Endodermal cell (in vitro differentiated cells): ENCODE measurements at regions not wholly inside any gene's neighbourhood (a gene's known extent, or its start where the extent isn't known, plus 50 kb on each side); places are given as distances from the start of the nearest gene placed in this dataset.

ENCODE experiments used
- DNase-seq: peaks from one replicate; pipeline ENCODE4 v3.0.0-alpha.2; 2017
- H3K27ac ChIP-seq: 2 replicates; pipeline ENCODE4 v1.5.1; 2013; ENCODE audit warnings: mild to moderate bottlenecking, low read depth, low read length, moderate library complexity
- H3K27me3 ChIP-seq: 2 replicates; pipeline ENCODE4 v1.6.1; 2013; ENCODE audit warnings: mild to moderate bottlenecking, low read length, moderate library complexity; ENCODE audit not compliant: insufficient read depth, control insufficient read depth, poor library complexity, severe bottlenecking
- H3K36me3 ChIP-seq: 2 replicates; pipeline ENCODE4 v1.7.0; 2013; ENCODE audit warnings: mild to moderate bottlenecking, low read length, moderate library complexity; ENCODE audit not compliant: control insufficient read depth, insufficient read depth
- H3K4me1 ChIP-seq: one replicate; pipeline ENCODE4 v1.7.0; 2013; ENCODE audit warnings: low read length; ENCODE audit not compliant: control insufficient read depth, insufficient read depth
- H3K4me3 ChIP-seq: 2 replicates; pipeline ENCODE4 v1.5.1; 2013; ENCODE audit warnings: mild to moderate bottlenecking, low read length, moderate library complexity
- H3K9ac ChIP-seq: 2 replicates; pipeline ENCODE4 v1.6.1; 2013; ENCODE audit warnings: mild to moderate bottlenecking, low read length, moderate library complexity; ENCODE audit not compliant: poor library complexity, severe bottlenecking; ENCODE audit errors: extremely low read depth
- H3K9me3 ChIP-seq: 2 replicates; pipeline ENCODE4 v1.6.1; 2013; ENCODE audit warnings: mild to moderate bottlenecking, low read length, moderate library complexity; ENCODE audit not compliant: control insufficient read depth
- H3K27ac Mint-ChIP-seq: 2 replicates; pipeline ENCODE4 v1.8.0; 2020; ENCODE audit warnings: mixed read lengths
- H3K27me3 Mint-ChIP-seq: 2 replicates; pipeline ENCODE4 v1.8.0; 2021; ENCODE audit warnings: mild to moderate bottlenecking, mixed read lengths; ENCODE audit not compliant: insufficient read depth
- H3K36me3 Mint-ChIP-seq: 2 replicates; pipeline ENCODE4 v1.8.0; 2020; ENCODE audit warnings: low read depth, mixed read lengths
- H3K4me1 Mint-ChIP-seq: 2 replicates; pipeline ENCODE4 v1.8.0; 2020; ENCODE audit warnings: mixed read lengths
- H3K4me3 Mint-ChIP-seq: 2 replicates; pipeline ENCODE4 v1.8.0; 2020; ENCODE audit warnings: mild to moderate bottlenecking, moderate library complexity, mixed read lengths
- H3K9me3 Mint-ChIP-seq: 2 replicates; pipeline ENCODE4 v1.8.0; 2020; ENCODE audit warnings: mild to moderate bottlenecking, mixed read lengths
- CTCF ChIP-seq: fragments of 200-600 bp; sonication (generic); conservative IDR thresholded peaks from 2 replicates; pipeline ENCODE4 v1.5.0; 2021; ENCODE audit warnings: antibody characterized with exemption, mild to moderate bottlenecking
- WGBS, 2 experiments: methylation state at CpG; one replicate each; pipeline versions ENCODE4 v1.1.5 to v1.1.7; 2013; ENCODE audit warnings: missing lambda C conversion rate in 2 of 2, mixed read lengths in 1 of 2; ENCODE audit not compliant: insufficient coverage in 1 of 2, insufficient read length in 1 of 2; 5-methylcytosine and 5-hydroxymethylcytosine counted together

- H3K27me3 Mint-ChIP-seq: peaks cover 2% of the 10 kb centered on the region
- H3K9me3 Mint-ChIP-seq: no peaks in the 10 kb centered on the region
- Histone ChIP-seq H3K4me1 (peaks cover 18% of the 10 kb centered on the region), H3K27ac (no peak overlapping the region), H3K9me3 (peaks cover 4% of the 10 kb centered on the region), H3K27me3 (no peaks in the 10 kb centered on the region), H3K4me3 (no peak overlapping the region), H3K9ac (no peak overlapping the region), H3K36me3 (no peaks in the 10 kb centered on the region)
- H3K27ac Mint-ChIP-seq: no peak overlapping the region
- no peak for TF ChIP-seq CTCF
- H3K36me3 Mint-ChIP-seq: no peaks in the 10 kb centered on the region
- H3K4me3 Mint-ChIP-seq: no peak overlapping the region
- peak; percentile 39 for DNase-seq
- peaks cover 31% of the 10 kb centered on the region for H3K4me1 Mint-ChIP-seq
- WGBS, 2 experiments: 96 to 97% methylated on average over 2 of the region's 2 CpGs
Observed at GRCh38 chr3:170697131-170697530, 111.3 kb upstream of the SLC7A14 start.

- WGBS, 2 experiments: 90 to 97% methylated on average over 2 to 3 of the region's 3 CpGs
- Histone ChIP-seq H3K9me3 (no peaks in the 10 kb centered on the region), H3K9ac (no peak overlapping the region), H3K27me3 (no peaks in the 10 kb centered on the region), H3K4me1 (peaks cover 18% of the 10 kb centered on the region), H3K4me3 (no peak overlapping the region), H3K36me3 (no peaks in the 10 kb centered on the region), H3K27ac (no peak overlapping the region)
- no peak for DNase-seq
- H3K27ac Mint-ChIP-seq: no peak overlapping the region
- no peaks in the 10 kb centered on the region for H3K9me3 Mint-ChIP-seq
- TF ChIP-seq CTCF: no peak
- no peak overlapping the region for H3K4me3 Mint-ChIP-seq
- H3K27me3 Mint-ChIP-seq: peaks cover 2% of the 10 kb centered on the region
- no peaks in the 10 kb centered on the region for H3K36me3 Mint-ChIP-seq
- H3K4me1 Mint-ChIP-seq: peaks cover 34% of the 10 kb centered on the region
Observed at GRCh38 chr3:170695486-170696064, 109.7 kb upstream of the SLC7A14 start.

- H3K4me1 Mint-ChIP-seq: peaks cover 17% of the 10 kb centered on the region
- H3K36me3 Mint-ChIP-seq: peaks cover 15% of the 10 kb centered on the region
- Histone ChIP-seq H3K36me3 (no peaks in the 10 kb centered on the region), H3K9me3 (peaks cover 26% of the 10 kb centered on the region), H3K27ac (no peak overlapping the region), H3K9ac (no peak overlapping the region), H3K4me1 (peaks cover 7% of the 10 kb centered on the region), H3K27me3 (no peaks in the 10 kb centered on the region), H3K4me3 (no peak overlapping the region)
- no peak overlapping the region for H3K27ac Mint-ChIP-seq
- DNase-seq: no peak
- TF ChIP-seq CTCF: no peak
- H3K27me3 Mint-ChIP-seq: peaks cover 2% of the 10 kb centered on the region
- H3K4me3 Mint-ChIP-seq: no peak overlapping the region
- 92 to 97% methylated on average over 2 of the region's 2 CpGs for WGBS, 2 experiments
- H3K9me3 Mint-ChIP-seq: peaks cover 6% of the 10 kb centered on the region
Observed at GRCh38 chr3:170692720-170693119, 106.8 kb upstream of the SLC7A14 start.
